ENCODE measurements at regions not wholly inside any gene's neighbourhood (a gene's known extent, or its start where the extent isn't known, plus 50 kb on each side); places are given as distances from the start of the nearest gene placed in this dataset.

GRCh38 chr16:16956376-16956775 is 514.4 kb downstream of the XYLT1 start:
- DNase-seq, result no peak
- Histone ChIP-seq H3K27me3 (no peaks in the 10 kb centered on the region), H3K4me3 (no peak overlapping the region), H3K27ac (no peak overlapping the region), H3K4me1 (no peaks in the 10 kb centered on the region), H3K9me3 (no peaks in the 10 kb centered on the region), H3K36me3 (no peaks in the 10 kb centered on the region)
- intact Hi-C loops (cut with DNase I; ENCODE audit: low total_unique reads), result no loop called here
- TF ChIP-seq CTCF (IDR thresholded peaks at IDR 0.05) (no peak), POLR2A (IDR thresholded peaks at IDR 0.05) (no peak)

GRCh38 chr16:16960785-16961184 is 510.0 kb downstream of the XYLT1 start:
- no peaks in the 10 kb centered on the region for H3K36me3 ChIP-seq
- H3K27ac ChIP-seq, result no peak overlapping the region
- H3K4me3 ChIP-seq, result no peak overlapping the region
- no peak for TF ChIP-seq CTCF (IDR thresholded peaks at IDR 0.05)
- DNase-seq, result no peak
- intact Hi-C loops (cut with DNase I; ENCODE audit: low total_unique reads), result no loop called here
- H3K9me3 ChIP-seq, result no peaks in the 10 kb centered on the region
- no peaks in the 10 kb centered on the region for H3K4me1 ChIP-seq
- H3K27me3 ChIP-seq, result no peaks in the 10 kb centered on the region

GRCh38 chr16:16966439-16966838 is 504.3 kb downstream of the XYLT1 start:
- TF ChIP-seq CTCF (IDR thresholded peaks at IDR 0.05) (no peak), POLR2A (IDR thresholded peaks at IDR 0.05) (no peak)
- no peaks in the 10 kb centered on the region for H3K4me1 ChIP-seq
- DNase-seq, result no peak
- intact Hi-C loops (cut with DNase I; ENCODE audit: low total_unique reads), result no loop called here
- no peak overlapping the region for H3K27ac ChIP-seq
- H3K27me3 ChIP-seq, result no peaks in the 10 kb centered on the region
- H3K4me3 ChIP-seq, result no peak overlapping the region
- no peaks in the 10 kb centered on the region for H3K9me3 ChIP-seq
- no peaks in the 10 kb centered on the region for H3K36me3 ChIP-seq

GRCh38 chr16:16971042-16971441 is 499.7 kb downstream of the XYLT1 start:
- DNase-seq, result no peak
- TF ChIP-seq CTCF (IDR thresholded peaks at IDR 0.05) (no peak), POLR2A (IDR thresholded peaks at IDR 0.05) (no peak)
- intact Hi-C loops (cut with DNase I; ENCODE audit: low total_unique reads), result no loop called here
- Histone ChIP-seq H3K4me1 (no peaks in the 10 kb centered on the region), H3K27ac (no peak overlapping the region), H3K9me3 (no peaks in the 10 kb centered on the region), H3K4me3 (no peak overlapping the region), H3K27me3 (no peaks in the 10 kb centered on the region), H3K36me3 (no peaks in the 10 kb centered on the region)

GRCh38 chr16:16972831-16973230 is 497.9 kb downstream of the XYLT1 start:
- H3K4me3 ChIP-seq, result no peak overlapping the region
- H3K27ac ChIP-seq, result no peak overlapping the region
- no peaks in the 10 kb centered on the region for H3K27me3 ChIP-seq
- H3K9me3 ChIP-seq, result no peaks in the 10 kb centered on the region
- intact Hi-C loops (cut with DNase I; ENCODE audit: low total_unique reads), result no loop called here
- no peaks in the 10 kb centered on the region for H3K4me1 ChIP-seq
- no peaks in the 10 kb centered on the region for H3K36me3 ChIP-seq
- DNase-seq, result no peak
- TF ChIP-seq CTCF (IDR thresholded peaks at IDR 0.05), result no peak
- TF ChIP-seq POLR2A (IDR thresholded peaks at IDR 0.05), result no peak

All from uterus (tissue), 3 donors.